HL-60 (cell line): ENCODE measurements at regions not wholly inside any gene's neighbourhood (a gene's known extent, or its start where the extent isn't known, plus 50 kb on each side); places are given as distances from the start of the nearest gene placed in this dataset.
"Not testable (repeated sequence)": the region's sequence is repeated elsewhere in the genome, so short reads cannot be mapped to it uniquely, and the experiment has no call there.

Experiments
- CTCF ChIP-seq: IDR thresholded peaks from one replicate; pipeline ENCODE4 v1.5.1; 2011; ENCODE audit warnings: low read length, control low read depth, inconsistent platforms; ENCODE audit not compliant: insufficient read depth
- POLR2AphosphoS5 ChIP-seq: IDR thresholded peaks from 2 replicates; pipeline ENCODE4 v1.6.1; 2012; ENCODE audit warnings: low read depth
- SPI1 ChIP-seq: IDR thresholded peaks from 2 replicates; pipeline ENCODE4 v1.6.1; 2012; ENCODE audit warnings: low read depth, mild to moderate bottlenecking, borderline replicate concordance
- TF ChIP-seq, protein P1 (sequence below): IDR thresholded peaks from 2 replicates; pipeline ENCODE4 v1.6.1; 2012; ENCODE audit warnings: low read depth; ENCODE audit not compliant: insufficient replicate concordance

DNA sequence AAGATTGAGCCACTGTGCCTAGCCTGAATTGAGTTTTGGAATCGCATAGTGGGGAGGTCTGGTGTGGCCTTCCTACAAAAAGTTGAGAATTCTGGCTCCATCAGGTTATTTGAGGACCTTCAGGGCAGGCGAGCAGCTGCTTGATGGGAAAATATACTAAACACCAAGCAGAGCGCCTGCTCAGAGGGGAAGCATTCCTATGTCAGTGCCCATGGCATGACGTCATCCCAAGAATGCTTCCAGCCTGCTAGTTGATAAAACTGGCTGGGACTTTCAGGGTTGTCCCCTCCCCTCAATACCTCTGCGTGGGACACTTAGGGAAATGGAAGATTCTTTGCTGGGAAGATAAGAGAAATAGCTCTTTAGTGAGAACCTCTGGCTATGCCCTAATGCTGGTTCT lies 174.9 kb upstream of the NBPF12 start:
- TF ChIP-seq SPI1, CTCF, POLR2AphosphoS5: not testable (repeated sequence)
- TF ChIP-seq, protein P1, sequence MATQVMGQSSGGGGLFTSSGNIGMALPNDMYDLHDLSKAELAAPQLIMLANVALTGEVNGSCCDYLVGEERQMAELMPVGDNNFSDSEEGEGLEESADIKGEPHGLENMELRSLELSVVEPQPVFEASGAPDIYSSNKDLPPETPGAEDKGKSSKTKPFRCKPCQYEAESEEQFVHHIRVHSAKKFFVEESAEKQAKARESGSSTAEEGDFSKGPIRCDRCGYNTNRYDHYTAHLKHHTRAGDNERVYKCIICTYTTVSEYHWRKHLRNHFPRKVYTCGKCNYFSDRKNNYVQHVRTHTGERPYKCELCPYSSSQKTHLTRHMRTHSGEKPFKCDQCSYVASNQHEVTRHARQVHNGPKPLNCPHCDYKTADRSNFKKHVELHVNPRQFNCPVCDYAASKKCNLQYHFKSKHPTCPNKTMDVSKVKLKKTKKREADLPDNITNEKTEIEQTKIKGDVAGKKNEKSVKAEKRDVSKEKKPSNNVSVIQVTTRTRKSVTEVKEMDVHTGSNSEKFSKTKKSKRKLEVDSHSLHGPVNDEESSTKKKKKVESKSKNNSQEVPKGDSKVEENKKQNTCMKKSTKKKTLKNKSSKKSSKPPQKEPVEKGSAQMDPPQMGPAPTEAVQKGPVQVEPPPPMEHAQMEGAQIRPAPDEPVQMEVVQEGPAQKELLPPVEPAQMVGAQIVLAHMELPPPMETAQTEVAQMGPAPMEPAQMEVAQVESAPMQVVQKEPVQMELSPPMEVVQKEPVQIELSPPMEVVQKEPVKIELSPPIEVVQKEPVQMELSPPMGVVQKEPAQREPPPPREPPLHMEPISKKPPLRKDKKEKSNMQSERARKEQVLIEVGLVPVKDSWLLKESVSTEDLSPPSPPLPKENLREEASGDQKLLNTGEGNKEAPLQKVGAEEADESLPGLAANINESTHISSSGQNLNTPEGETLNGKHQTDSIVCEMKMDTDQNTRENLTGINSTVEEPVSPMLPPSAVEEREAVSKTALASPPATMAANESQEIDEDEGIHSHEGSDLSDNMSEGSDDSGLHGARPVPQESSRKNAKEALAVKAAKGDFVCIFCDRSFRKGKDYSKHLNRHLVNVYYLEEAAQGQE = not testable (repeated sequence)
